ENCODE measurements at regions not wholly inside any gene's neighbourhood (a gene's known extent, or its start where the extent isn't known, plus 50 kb on each side); places are given as distances from the start of the nearest gene placed in this dataset.

DNA sequence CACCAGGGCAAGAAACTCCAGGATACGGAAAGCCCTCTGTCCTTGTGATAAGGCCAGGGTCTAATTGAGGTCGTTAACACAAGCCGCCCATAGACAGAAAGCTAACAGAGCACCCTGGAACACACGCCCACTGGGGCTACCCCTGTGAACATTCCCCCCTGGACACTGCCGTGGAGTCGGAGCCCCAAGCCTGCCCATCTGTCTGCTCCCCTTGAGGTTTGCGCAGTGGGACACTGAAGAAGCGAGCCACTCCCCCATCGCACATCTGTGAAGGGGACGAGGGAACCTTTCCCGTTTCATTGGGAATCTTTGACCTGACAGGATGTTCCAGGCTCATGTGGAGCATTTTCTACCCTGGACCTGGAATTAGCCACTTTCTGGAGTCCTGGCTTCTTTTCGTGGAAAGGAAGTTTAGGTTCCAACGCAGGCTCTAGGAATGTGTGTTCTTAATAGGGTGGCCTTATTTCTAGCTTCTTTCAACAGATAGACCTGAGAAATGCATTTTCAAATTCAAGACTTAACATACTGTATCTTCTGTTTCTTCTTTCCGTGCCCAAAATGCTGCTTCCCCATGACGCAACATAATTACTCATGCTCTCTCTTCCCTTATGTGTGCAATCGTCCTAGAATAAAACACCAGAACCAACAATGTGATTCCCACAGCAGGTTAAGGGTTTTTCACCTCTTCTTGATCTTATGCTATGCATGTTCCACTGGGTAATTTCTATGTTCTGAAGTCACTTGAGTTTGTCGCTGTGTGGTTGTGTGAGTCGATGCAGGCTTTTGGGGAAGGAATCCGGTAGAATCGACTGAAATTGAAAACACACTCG is 161.1 kb downstream of the ERMARD start:
- H3K9me3 ChIP-seq, result no peaks in the 10 kb centered on the region
- ATAC-seq (no peak), DNase-seq (no peak)
- intact Hi-C loops (cut with DNase I), result loop anchor here in 1 of 10 donors (10.0 kb wide), 1 partner anchor 68 kb away; no protein-coding TSS in a partner anchor
- H3K4me1 ChIP-seq, result peaks cover 0 to 17% (median 2%) of the 10 kb centered on the region in 12 donors
- no peaks in the 10 kb centered on the region for H3K27me3 ChIP-seq
- H3K36me3 ChIP-seq, result no peaks in the 10 kb centered on the region
- no peak for TF ChIP-seq POLR2A (IDR thresholded peaks at IDR 0.05)
- no peak for TF ChIP-seq CTCF (IDR thresholded peaks at IDR 0.05)
- H3K4me3 ChIP-seq, result no peak overlapping the region
- WGBS, 4 donors, result 86 to 91% (median 88%) methylated on average over 21 of the region's 21 CpGs
- H3K27ac ChIP-seq, result no peak overlapping the region

DNA sequence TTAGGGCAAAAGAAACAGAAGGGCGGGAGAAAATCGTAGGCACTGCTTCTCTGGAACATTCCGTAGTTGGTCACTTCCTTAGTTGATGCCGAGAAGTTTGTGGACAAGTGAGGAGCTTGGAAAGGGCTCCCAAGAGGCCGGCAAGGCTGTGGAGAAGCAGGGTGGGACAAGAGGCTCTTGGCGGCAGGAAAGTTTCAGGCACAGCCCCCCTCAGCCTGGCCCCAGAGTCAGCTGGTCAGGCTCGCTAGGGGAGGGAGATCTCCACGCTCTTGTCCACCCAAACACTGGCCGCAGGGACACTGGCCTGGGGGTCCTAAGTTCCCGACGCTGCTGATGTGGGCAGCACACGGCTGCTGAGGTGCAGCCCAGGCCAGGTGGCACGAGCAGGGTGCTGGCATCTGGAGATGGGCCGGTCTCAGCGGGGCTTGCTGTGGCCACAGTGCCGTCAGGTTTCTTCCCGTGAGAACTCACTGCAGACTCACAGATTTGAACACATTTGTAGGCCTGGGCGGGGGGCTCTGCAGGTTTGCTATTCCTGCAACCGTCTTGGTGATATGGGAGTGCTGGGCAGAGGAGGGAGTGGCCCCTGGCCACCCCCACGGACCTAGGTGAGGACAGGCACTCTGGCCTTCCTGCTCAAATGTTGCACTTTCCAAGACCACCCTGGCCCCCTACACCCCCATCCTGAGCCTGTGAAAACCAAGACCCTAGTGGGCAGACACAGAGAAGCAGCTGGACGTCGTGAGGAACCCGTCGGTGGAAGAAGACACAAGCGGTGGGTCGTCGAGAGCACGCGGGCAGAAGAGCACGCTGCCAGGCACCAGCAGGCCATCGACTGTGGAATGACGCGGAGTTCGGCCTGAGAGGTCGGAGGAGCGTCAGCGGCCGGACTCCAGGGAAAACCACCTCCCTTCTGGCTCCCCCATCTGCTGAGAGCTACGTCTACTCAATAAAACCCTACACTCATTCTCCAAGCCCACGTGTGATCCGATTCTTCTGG is 160.1 kb downstream of the ERMARD start:
- Histone ChIP-seq H3K36me3 (no peaks in the 10 kb centered on the region), H3K4me1 (peaks cover 0 to 14% (median 6%) of the 10 kb centered on the region in 12 donors), H3K27me3 (no peaks in the 10 kb centered on the region), H3K9me3 (no peaks in the 10 kb centered on the region), H3K27ac (no peak overlapping the region), H3K4me3 (no peak overlapping the region)
- ATAC-seq, result no peak
- 88 to 91% (median 90%) methylated on average over 33 to 41 of the region's 41 CpGs for WGBS, 4 donors
- TF ChIP-seq CTCF (IDR thresholded peaks at IDR 0.05), result no peak
- no peak for TF ChIP-seq POLR2A (IDR thresholded peaks at IDR 0.05)
- intact Hi-C loops (cut with DNase I), result loop anchor here in 1 of 10 donors (10.0 kb wide), 1 partner anchor 67 kb away; no protein-coding TSS in a partner anchor
- no peak for DNase-seq

GRCh38 chr6:169909113-169909512 is 157.7 kb downstream of the ERMARD start:
- intact Hi-C loops (cut with DNase I), result loop anchor here in 4 of 10 donors (5.0 to 10.0 kb wide), 3 partner anchors 54 to 62 kb away; no protein-coding TSS in a partner anchor
- Histone ChIP-seq H3K9me3 (no peaks in the 10 kb centered on the region), H3K27ac (no peak overlapping the region), H3K4me3 (no peak overlapping the region), H3K27me3 (no peaks in the 10 kb centered on the region), H3K4me1 (peaks cover 0 to 33% (median 14%) of the 10 kb centered on the region in 12 donors), H3K36me3 (no peaks in the 10 kb centered on the region)
- DNase-seq (no peak), ATAC-seq (no peak)
- TF ChIP-seq POLR2A (IDR thresholded peaks at IDR 0.05) (no peak), CTCF (IDR thresholded peaks at IDR 0.05) (no peak)
- 80 to 86% (median 84%) methylated on average over 7 of the region's 7 CpGs for WGBS, 4 donors
